NCI-H128 (cell line): ENCODE measurements at regions not wholly inside any gene's neighbourhood (a gene's known extent, or its start where the extent isn't known, plus 50 kb on each side); places are given as distances from the start of the nearest gene placed in this dataset.
"Not testable (repeated sequence)": the region's sequence is repeated elsewhere in the genome, so short reads cannot be mapped to it uniquely, and the experiment has no call there.

Source experiments
- DNase-seq: peaks from one replicate; lab custom pipeline; 2025; ENCODE audit not compliant: unreplicated experiment; lab: John Stamatoyannopoulos, UW

- no peak for DNase-seq
These were observed 83.7 kb upstream of the SLC1A3 start for GRCh38 chr5:36522746-36523065.

GRCh38 chr5:36523450-36523849 is 83.0 kb upstream of the SLC1A3 start:
- no peak for DNase-seq

- no peak for DNase-seq
These were observed 82.5 kb upstream of the SLC1A3 start for GRCh38 chr5:36523926-36524325.

GRCh38 chr5:36526537-36526936 is 79.9 kb upstream of the SLC1A3 start:
- DNase-seq = no peak

GRCh38 chr5:36528588-36528987 is 77.8 kb upstream of the SLC1A3 start:
- no peak for DNase-seq

GRCh38 chr5:36529142-36529541 is 77.3 kb upstream of the SLC1A3 start:
- DNase-seq = no peak

GRCh38 chr5:36530215-36530614 is 76.2 kb upstream of the SLC1A3 start:
- DNase-seq = no peak

- no peak for DNase-seq
These were observed 75.0 kb upstream of the SLC1A3 start for GRCh38 chr5:36531401-36531800.

- no peak for DNase-seq
These were observed 71.0 kb upstream of the SLC1A3 start for GRCh38 chr5:36535378-36535777.

GRCh38 chr5:36535859-36536615 is 70.4 kb upstream of the SLC1A3 start:
- no peak for DNase-seq

- no peak for DNase-seq
These were observed 69.8 kb upstream of the SLC1A3 start for GRCh38 chr5:36536616-36537005.

GRCh38 chr5:36537724-36538123 is 68.7 kb upstream of the SLC1A3 start:
- DNase-seq = no peak

GRCh38 chr5:36552651-36553393 is 53.6 kb upstream of the SLC1A3 start:
- no peak for DNase-seq

GRCh38 chr5:36555035-36555434 is 51.4 kb upstream of the SLC1A3 start:
- not testable (repeated sequence) for DNase-seq
